IMR-90 (cell line): ENCODE measurements at regions not wholly inside any gene's neighbourhood (a gene's known extent, or its start where the extent isn't known, plus 50 kb on each side); places are given as distances from the start of the nearest gene placed in this dataset.

Experiments used
- ATAC-seq: fragments of 200-7000 bp; cut with Tn5 transposase; 2 replicates; pipeline ENCODE4 v1.9.1; 2020; ENCODE audit warnings: low read depth, mild to moderate bottlenecking, moderate library complexity
- BruUV-seq: library from RNA; stranded (reverse); fragments of 400-500 nt; replicated peaks from 2 replicates; lab custom pipeline; 2021; lab: Mats Ljungman, UMichigan
- CTCF ChIA-PET: fragments of 300-600 bp; formaldehyde crosslinking; extraction: SDS; loops from one replicate; lab custom pipeline; 2021; ENCODE audit warnings: antibody characterized with exemption; lab: Yijun Ruan, JAX
- POLR2A ChIA-PET: fragments of 300-600 bp; sonication (Branson Sonifier 250); formaldehyde crosslinking; loops from one replicate; lab custom pipeline; 2022; ENCODE audit warnings: antibody characterized with exemption; ENCODE audit not compliant: unreplicated experiment; lab: Charles Lee
- DNase-seq: peaks from one replicate; pipeline ENCODE4 v3.0.0; 2013
- H2AFZ ChIP-seq: replicated peaks from 2 replicates; pipeline ENCODE3; 2013; ENCODE audit warnings: low read length, mild to moderate bottlenecking; ENCODE audit not compliant: poor library complexity
- H2AK5ac ChIP-seq: 2 replicates; pipeline ENCODE4 v1.6.1; 2013; ENCODE audit warnings: low read depth, low read length, inconsistent platforms
- H2AK9ac ChIP-seq: replicated peaks from 2 replicates; pipeline ENCODE3; 2013; ENCODE audit warnings: mild to moderate bottlenecking, low read depth, low read length, moderate library complexity; ENCODE audit not compliant: poor library complexity
- H2BK120ac ChIP-seq: 2 replicates; pipeline ENCODE4 v1.6.1; 2013; ENCODE audit warnings: low read depth, low read length, inconsistent platforms
- H2BK15ac ChIP-seq: 3 replicates; pipeline ENCODE4 v1.6.1; 2013; ENCODE audit warnings: low read depth, low read length, inconsistent platforms
- H2BK20ac ChIP-seq: 2 replicates; pipeline ENCODE4 v1.6.1; 2013; ENCODE audit warnings: low read depth, mild to moderate bottlenecking, inconsistent platforms, low read length, moderate library complexity
- H2BK5ac ChIP-seq: 2 replicates; pipeline ENCODE4 v1.6.1; 2013; ENCODE audit warnings: mild to moderate bottlenecking, low read depth, low read length, inconsistent platforms; ENCODE audit not compliant: poor library complexity, severe bottlenecking
- H3K14ac ChIP-seq: replicated peaks from 2 replicates; pipeline ENCODE4 v1.6.1; 2013; ENCODE audit warnings: low read depth, low read length, inconsistent platforms
- H3K18ac ChIP-seq: 2 replicates; pipeline ENCODE4 v1.6.1; 2013; ENCODE audit warnings: low read depth, low read length, control low read depth
- H3K23ac ChIP-seq: 2 replicates; pipeline ENCODE4 v1.6.1; 2013; ENCODE audit warnings: low read depth, low read length, inconsistent platforms
- H3K27ac ChIP-seq: 2 replicates; pipeline ENCODE4 v1.5.1; 2013; ENCODE audit warnings: mild to moderate bottlenecking, control low read depth, low read length; ENCODE audit not compliant: insufficient read depth
- H3K27me3 ChIP-seq: 2 replicates; pipeline ENCODE4 v1.6.1; 2013; ENCODE audit warnings: low read length; ENCODE audit not compliant: control insufficient read depth, insufficient read depth
- H3K36me3 ChIP-seq: 2 replicates; pipeline ENCODE4 v1.6.1; 2013; ENCODE audit warnings: low read length, mixed read lengths; ENCODE audit not compliant: control insufficient read depth, insufficient read depth
- H3K4ac ChIP-seq: 2 replicates; pipeline ENCODE4 v1.6.1; 2013; ENCODE audit warnings: low read depth, low read length, inconsistent platforms
- H3K4me1 ChIP-seq: 2 replicates; pipeline ENCODE4 v1.6.1; 2013; ENCODE audit warnings: low read length, mixed read lengths; ENCODE audit not compliant: control insufficient read depth, insufficient read depth
- H3K4me2 ChIP-seq: 2 replicates; pipeline ENCODE4 v1.6.1; 2013; ENCODE audit warnings: low read depth, mild to moderate bottlenecking, control low read depth, low read length, moderate library complexity
- H3K4me3 ChIP-seq: 2 replicates; pipeline ENCODE4 v1.5.1; 2013; ENCODE audit warnings: low read depth, mild to moderate bottlenecking, control low read depth, low read length, moderate library complexity; ENCODE audit not compliant: insufficient read depth
- H3K56ac ChIP-seq: 2 replicates; pipeline ENCODE4 v1.6.1; 2013; ENCODE audit warnings: low read length, inconsistent platforms; ENCODE audit not compliant: insufficient read depth; ENCODE audit errors: extremely low read depth
- H3K79me1 ChIP-seq, 2 experiments: 2 replicates each; pipeline ENCODE4 v1.6.1; 2013; ENCODE audit warnings: low read length in 2 of 2, inconsistent platforms in 1 of 2, low read depth in 1 of 2
- H3K9ac ChIP-seq: 2 replicates; pipeline ENCODE4 v1.6.1; 2013; ENCODE audit warnings: low read depth, low read length, control low read depth
- H3K9me1 ChIP-seq: 2 replicates; pipeline ENCODE4 v1.6.1; 2013; ENCODE audit warnings: low read length, inconsistent platforms; ENCODE audit not compliant: insufficient read depth
- H3K9me3 ChIP-seq: 2 replicates; pipeline ENCODE4 v1.6.1; 2013; ENCODE audit warnings: low read length; ENCODE audit not compliant: control insufficient read depth, insufficient read depth
- H4K20me1 ChIP-seq: 2 replicates; pipeline ENCODE4 v1.6.1; 2013; ENCODE audit warnings: low read length, inconsistent platforms; ENCODE audit not compliant: insufficient read depth
- H4K5ac ChIP-seq: 2 replicates; pipeline ENCODE4 v1.6.1; 2013; ENCODE audit warnings: mild to moderate bottlenecking, low read depth, low read length, control low read depth
- H4K8ac ChIP-seq, 2 experiments: 2 replicates each; pipeline ENCODE4 v1.6.1; 2013; ENCODE audit warnings: low read depth in 2 of 2, low read length in 2 of 2, control low read depth in 1 of 2, inconsistent platforms in 1 of 2
- H4K91ac ChIP-seq: 2 replicates; pipeline ENCODE4 v1.6.1; 2013; ENCODE audit warnings: low read depth, low read length, inconsistent platforms; ENCODE audit not compliant: insufficient read depth
- CEBPB ChIP-seq: IDR thresholded peaks from 2 replicates; pipeline ENCODE4 v1.6.1; 2012; ENCODE audit warnings: low read depth, low read length, improper control_type of control experiment
- MAZ ChIP-seq: IDR thresholded peaks from 2 replicates; pipeline ENCODE4 v1.6.1; 2012; ENCODE audit warnings: low read depth, mild to moderate bottlenecking, low read length, improper control_type of control experiment, moderate library complexity, borderline replicate concordance
- RCOR1 ChIP-seq: IDR thresholded peaks from 2 replicates; pipeline ENCODE4 v1.6.1; 2012; ENCODE audit warnings: mild to moderate bottlenecking, low read length, improper control_type of control experiment; ENCODE audit not compliant: insufficient replicate concordance
- WGBS, 2 experiments: methylation state at CpG; one replicate each; pipeline versions ENCODE4 v1.1.5 to v1.1.7; 2013; ENCODE audit warnings: missing lambda C conversion rate in 2 of 2; ENCODE audit not compliant: insufficient read length in 1 of 2; ENCODE audit errors: extremely low coverage in 2 of 2; 5-methylcytosine and 5-hydroxymethylcytosine counted together
- dilution Hi-C: fragments of 300-500 bp; cut with HindIII; formaldehyde crosslinking; loops from one replicate; pipeline ENCODE4 v1.14.3; 2018; ENCODE audit warnings: low sequenced_read_pairs; ENCODE audit not compliant: unreplicated experiment
- in situ Hi-C: fragments of 300-500 bp; cut with MboI; formaldehyde crosslinking; loops from 3 replicates; pipeline ENCODE4 v1.14.3; 2019; ENCODE audit warnings: low sequenced_read_pairs, inconsistent platforms, mixed read lengths
- intact Hi-C: fragments of 100-400 bp; cut with micrococcal nuclease; formaldehyde crosslinking; loops from 2 replicates; pipeline ENCODE4 v1.10.0; 2022
- TF ChIP-seq, protein P1 (sequence below): conservative IDR thresholded peaks from 2 replicates; pipeline ENCODE4 v1.5.1; 2012; ENCODE audit warnings: mild to moderate bottlenecking, low read depth, low read length, improper control_type of control experiment

DNA sequence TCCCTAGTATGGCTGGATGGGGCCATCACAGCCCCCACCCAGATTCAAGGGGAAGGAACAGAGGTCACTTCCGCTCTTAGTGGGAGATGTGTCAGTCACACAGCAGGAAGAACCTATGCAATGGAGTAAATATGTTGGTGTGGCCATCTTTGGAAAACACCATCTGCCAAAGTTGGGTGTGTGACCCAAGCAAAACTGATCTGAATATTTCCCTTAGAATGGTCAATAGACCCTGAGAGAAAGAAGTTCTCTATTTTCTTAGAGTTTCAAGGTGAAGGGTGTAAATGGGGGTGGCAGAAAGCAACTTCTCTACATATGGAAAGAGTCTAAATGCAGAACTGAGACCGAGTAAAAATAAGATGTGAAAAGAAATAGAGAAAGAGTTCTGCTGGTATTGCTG is 212.7 kb downstream of the ESM1 start (continued):
- TF ChIP-seq, protein P1, sequence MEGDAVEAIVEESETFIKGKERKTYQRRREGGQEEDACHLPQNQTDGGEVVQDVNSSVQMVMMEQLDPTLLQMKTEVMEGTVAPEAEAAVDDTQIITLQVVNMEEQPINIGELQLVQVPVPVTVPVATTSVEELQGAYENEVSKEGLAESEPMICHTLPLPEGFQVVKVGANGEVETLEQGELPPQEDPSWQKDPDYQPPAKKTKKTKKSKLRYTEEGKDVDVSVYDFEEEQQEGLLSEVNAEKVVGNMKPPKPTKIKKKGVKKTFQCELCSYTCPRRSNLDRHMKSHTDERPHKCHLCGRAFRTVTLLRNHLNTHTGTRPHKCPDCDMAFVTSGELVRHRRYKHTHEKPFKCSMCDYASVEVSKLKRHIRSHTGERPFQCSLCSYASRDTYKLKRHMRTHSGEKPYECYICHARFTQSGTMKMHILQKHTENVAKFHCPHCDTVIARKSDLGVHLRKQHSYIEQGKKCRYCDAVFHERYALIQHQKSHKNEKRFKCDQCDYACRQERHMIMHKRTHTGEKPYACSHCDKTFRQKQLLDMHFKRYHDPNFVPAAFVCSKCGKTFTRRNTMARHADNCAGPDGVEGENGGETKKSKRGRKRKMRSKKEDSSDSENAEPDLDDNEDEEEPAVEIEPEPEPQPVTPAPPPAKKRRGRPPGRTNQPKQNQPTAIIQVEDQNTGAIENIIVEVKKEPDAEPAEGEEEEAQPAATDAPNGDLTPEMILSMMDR, result no peak
- TF ChIP-seq RCOR1, result no peak
- TF ChIP-seq MAZ, result no peak

DNA sequence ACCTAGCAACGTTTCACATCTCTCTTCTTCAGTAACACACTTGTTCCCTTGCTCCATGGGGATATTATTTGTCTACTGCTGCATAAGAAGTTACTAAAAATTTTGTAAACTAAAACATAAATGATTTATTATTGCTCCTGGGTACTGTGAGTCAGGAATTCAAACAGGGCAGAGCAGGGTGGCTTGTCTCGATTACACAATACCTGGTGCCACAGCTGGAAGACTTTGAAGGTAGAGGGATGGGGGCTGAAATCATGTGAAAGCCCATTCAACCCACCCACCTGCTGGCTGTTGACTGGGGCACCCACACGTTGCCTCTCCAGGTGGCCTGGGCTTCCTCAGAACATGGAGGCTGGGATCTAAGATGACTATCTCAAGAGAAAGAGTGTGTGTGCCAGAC is 213.2 kb downstream of the ESM1 start:
- Histone ChIP-seq H3K14ac (0 out of 2 replicates have a peak overlapping the region, but pooled peaks have one; percentile 18), H3K27me3 (no peaks in the 10 kb centered on the region), H3K56ac (no peak overlapping the region), H2BK20ac (0 out of 2 replicates have a peak overlapping the region, but pooled peaks have one; percentile 5), H2BK120ac (peak overlapping the region; percentile 42; the same call in 1 of the 2 replicates), H3K36me3 (no peaks in the 10 kb centered on the region), H2BK15ac (no peak overlapping the region), H3K4me1 (peaks cover 3% of the 10 kb centered on the region), H3K4ac (no peak overlapping the region), H3K18ac (no peak overlapping the region), H3K4me2 (no peak overlapping the region), H2AK9ac (peak overlapping the region; percentile 34), H4K8ac (peak overlapping the region in 1 of 2 experiments; percentile 44; a peak in 1 of 4 replicates), H3K9me1 (no peaks in the 10 kb centered on the region), H4K20me1 (no peaks in the 10 kb centered on the region), H2AK5ac (peak overlapping the region; percentile 38; the same call in 1 of the 2 replicates), H3K9ac (no peak overlapping the region), H2AFZ (no peak overlapping the region), H3K9me3 (no peaks in the 10 kb centered on the region), H3K4me3 (no peak overlapping the region), H3K79me1 (no peaks in the 10 kb centered on the region), H3K23ac (no peak overlapping the region), H4K91ac (peak overlapping the region; percentile 3; the same call in 1 of the 2 replicates), H2BK5ac (no peak overlapping the region), H4K5ac (no peak overlapping the region), H3K27ac (no peak overlapping the region)
- no peak for DNase-seq
- WGBS, 2 experiments, result no CpG with 5 or more reads among the region's 3 CpGs
- no peak for TF ChIP-seq RCOR1
- peak; percentile 79 for TF ChIP-seq CEBPB
- dilution Hi-C loops, result no loop called here
- no peak for ATAC-seq
- CTCF ChIA-PET, result no interaction called here
- no TSS peak for BruUV-seq
- POLR2A ChIA-PET, result no interaction called here
- in situ Hi-C loops, result no loop called here
- intact Hi-C loops, result no loop called here
